T-helper 2 cell (primary cell): ENCODE measurements at regions not wholly inside any gene's neighbourhood (a gene's known extent, or its start where the extent isn't known, plus 50 kb on each side); places are given as distances from the start of the nearest gene placed in this dataset.

ENCODE experiments used
- DNase-seq, 5 experiments: peaks; one replicate each; pipeline versions ENCODE4 v3.0.0 to v3.0.0-alpha.2; 2012 to 2022

DNA sequence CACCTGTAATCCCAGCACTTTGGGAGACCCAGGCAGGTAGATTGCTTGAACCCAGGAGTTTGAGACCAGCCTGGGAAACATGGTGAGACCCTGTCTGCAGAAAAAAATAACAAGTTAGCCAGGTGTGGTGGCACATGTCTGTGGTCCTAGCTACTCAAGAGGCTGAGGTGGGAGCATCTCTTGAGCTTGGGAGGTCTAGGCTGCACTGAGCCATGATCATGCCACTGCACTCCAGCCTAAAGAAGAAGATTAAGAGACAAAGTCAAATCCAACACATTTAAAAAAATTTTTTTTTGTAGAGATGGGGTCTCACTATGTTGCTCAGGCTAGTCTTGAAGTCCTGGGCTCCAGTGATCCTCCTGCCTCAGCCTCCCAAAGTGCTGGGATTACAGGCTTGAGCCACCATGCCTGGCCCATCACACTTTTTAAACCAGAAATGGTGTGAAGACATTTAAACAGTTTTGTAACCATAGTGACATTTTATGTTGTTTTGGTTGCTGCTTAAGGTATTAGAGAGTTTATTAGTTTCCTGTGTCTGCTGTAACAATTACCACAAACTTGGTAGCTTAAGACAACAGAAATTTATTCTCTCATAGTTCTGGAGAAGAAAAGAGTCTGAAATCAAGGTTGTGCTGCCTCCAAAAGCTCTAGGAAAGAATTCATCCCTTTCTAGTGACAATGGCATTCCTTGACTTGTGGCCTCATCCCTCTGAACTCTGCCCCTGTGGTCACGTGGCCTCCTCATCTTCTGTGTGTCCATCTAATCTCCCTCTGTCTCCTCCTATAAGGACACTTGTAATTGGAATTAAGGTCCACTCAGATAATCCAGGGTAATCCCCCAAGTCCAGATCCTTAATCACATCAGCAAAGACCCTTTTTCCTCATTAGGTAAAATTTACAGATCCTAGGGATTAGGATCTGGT lies 104.6 kb upstream of the TNFAIP3 start:
- peak in 1 of 5 experiments; percentile 24 for DNase-seq

DNA sequence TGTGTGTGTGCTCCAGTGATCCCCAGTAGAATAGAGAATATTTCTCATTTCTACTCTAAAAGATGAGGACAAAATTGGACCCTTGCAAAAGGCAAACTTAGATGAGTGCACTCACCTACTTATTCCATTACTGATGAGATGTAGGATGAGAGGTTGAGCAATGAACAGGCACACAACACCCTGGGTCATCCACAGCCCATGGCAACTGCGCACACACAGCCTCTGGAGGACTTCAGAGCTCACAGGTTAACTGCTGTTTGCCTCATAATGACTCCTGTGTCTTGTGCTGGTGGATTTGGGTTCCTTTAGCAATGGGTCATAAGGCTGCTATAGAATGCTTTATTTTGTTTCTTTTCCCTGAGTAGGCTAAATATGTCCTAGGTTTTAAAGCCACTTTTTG lies 103.6 kb upstream of the TNFAIP3 start:
- DNase-seq, result no peak

DNA sequence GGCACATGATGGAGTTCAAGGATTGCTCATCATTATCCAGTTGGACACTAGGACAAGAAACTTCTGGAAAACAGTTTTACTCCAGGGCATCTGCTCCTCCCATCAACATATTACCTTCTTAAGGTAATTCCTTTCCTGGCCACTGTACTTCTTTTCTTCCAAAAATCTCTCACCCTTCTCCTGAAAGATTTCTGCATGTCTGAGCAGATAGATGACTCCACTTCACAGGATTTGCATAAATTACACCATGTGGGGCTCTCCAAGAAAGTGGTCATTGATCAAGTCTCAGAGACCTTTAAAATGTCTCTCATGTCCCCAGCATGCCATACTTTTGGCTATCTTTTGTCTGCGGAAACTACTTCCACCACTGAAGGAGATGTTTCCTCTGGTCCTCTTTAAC lies 103.2 kb upstream of the TNFAIP3 start:
- DNase-seq, result no peak

DNA sequence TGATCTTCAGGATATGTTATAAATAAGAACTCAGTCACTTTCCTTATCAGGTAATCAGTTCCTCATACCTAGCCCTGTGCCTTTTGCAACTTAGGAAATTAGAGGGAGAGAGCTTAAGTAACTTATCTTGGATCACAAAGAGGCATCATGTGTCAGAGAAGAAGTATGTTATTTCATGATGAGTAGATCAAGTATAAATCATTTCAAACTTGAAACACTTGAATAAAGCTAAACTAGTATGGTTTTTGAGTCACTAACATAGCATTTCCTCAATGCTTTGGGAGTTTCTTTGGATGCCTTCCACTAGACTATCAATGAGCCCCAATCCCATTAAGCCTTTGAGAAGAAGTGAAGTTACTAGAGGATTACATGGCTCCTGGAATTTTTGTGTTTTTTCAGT lies 102.6 kb upstream of the TNFAIP3 start:
- no peak for DNase-seq

DNA sequence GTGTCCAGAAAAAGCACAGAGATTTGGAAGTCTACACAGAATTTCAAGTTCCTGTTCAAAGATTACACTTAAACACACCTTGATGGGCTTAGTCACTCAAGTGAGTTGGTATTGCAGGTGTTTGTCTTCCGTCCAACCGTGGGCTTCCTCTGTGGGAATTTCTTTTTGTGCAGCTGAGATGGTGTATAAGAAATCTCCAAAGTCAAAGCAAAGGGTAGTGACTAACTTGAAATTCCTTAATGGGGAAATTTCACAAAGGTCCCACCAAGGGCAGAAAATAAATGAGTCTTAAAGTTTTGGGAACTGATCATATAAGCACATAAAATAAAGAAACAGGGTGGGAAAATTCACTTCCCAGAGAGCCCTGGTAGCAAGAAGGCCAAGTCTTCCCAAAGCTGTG lies 102.0 kb upstream of the TNFAIP3 start:
- no peak for DNase-seq

DNA sequence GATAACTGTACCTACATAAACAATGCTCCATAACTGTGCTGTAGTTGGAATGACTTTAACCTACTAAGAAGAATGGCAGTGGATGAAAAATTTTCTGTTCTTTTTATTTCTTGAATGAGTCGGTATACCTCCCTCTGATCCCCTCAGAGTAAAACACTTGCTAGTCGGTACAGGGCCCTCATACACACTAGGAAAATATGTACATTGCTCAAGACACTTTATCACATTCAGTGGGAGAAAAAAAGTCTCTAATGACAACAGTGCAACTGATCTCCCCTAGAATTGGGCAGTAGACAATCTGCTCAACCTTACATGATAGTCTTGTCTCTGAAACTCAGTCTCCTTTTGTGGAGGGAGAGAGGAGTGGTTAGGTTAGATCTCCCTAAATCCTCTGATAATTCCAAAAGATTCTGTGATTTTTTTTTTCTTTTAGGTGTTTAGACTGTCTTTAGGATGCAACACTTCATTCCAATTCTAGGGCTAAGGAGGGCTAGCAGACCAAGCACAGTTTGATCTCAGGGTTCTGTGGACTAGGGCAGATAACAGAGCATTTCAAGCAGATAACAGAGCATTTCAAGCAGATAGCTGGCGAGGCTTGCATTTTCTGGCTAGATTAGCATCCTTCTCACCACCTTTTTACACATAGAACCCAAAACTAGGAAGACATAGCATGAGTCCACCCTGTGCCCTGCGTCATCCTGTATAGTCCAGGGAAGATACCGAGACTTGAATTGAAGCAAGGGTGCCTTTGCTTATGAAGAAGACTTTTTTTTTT lies 100.3 kb upstream of the TNFAIP3 start:
- no peak for DNase-seq

DNA sequence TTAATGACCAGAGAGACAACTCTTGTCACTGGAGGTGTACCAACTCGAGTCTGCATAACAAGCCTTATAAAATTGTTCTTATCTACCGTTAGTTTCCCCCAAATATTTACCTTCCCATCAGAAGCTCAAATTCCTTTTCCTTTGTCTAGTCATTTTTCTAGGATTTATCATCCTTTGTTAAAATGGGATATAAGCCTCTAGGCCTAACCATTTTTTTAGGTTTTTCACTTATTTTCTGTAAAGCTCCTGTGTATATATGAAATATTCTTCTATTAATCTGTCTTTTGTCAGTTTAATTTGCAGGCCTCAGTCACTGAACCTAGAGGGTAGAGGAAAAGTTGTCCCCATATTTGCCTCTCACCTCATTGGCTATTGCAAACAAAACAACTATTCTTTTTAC lies 99.6 kb upstream of the TNFAIP3 start:
- no peak for DNase-seq

DNA sequence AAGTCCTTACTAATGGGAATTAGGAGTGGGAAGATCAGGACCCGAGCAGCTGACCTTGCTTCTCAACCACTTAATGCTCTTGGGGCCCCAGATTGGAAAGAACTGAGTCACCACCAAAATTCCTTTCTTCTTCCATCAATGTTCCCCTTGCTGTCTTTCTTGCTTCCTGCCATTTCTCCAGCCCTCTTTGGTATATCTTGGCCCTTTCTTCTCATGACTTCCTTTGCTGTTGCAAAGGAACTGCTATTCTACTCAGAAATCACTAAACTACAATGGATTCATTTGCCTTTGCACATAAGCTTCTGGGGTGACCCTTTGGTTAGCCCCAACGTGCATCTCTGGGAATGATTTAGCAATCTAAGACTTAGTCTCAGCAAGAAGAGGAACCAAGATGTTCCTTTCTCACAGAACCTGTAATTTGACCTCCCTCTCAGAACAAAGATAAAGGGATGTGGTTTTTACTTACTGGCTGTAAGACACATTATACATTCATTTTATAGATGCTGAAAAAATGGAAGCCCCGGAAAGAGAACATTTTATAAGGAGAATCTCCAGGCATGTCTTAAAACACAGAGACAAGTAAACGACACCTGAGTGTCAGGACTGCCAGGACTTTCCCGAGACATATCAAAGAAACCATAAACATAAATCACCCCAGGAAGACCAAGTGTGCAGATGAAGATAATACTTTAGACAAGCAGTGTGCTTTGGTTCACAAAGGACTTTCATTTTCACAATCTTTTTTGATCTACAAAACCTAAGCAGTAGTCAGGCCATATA lies 99.0 kb upstream of the TNFAIP3 start:
- DNase-seq, result peak in 1 of 5 experiments; percentile 74

DNA sequence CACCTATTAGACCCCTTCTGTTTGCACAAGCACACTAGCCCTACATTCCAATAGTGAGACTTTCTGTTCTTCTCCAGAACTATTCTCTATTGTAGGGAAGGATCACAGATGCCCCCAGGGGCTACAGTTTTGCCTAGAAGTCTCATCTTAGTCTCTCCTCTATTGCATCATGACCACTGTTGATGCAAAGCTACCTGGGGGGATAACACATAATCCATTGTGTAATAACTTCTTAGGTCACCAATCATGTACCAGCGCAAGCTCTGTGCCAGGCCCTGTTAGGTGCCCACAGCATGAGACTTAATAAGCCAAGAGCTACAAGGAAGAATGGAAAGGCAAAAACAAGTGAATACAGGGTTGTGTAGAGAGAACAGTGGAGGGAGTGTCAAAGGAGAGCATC lies 98.1 kb upstream of the TNFAIP3 start:
- no peak for DNase-seq

DNA sequence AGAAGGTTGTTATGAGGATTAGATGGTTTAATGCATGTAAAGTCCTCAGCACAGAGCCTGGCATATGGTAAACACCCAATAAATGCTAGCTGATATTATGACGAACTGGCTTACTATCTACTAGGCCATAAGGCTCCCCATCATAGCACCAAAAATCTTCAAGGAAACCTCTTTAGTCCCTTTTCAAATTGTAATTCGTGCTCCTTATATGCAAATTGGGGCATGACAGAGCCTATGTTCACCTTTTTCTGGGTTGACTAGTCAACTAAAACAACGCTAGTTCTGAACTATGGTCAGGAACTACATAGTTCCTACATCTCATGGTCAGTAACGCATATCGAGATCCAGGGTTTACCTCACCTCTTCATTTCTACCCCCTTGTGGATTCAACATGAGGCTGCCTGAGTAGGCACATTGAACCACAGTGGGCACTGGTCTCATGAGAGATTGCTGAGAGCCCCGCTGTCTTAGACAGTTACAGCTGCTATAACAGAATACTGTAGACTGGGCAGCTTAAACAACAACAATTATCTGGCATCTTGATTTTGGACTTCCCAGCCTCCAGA lies 97.2 kb upstream of the TNFAIP3 start:
- no peak for DNase-seq

DNA sequence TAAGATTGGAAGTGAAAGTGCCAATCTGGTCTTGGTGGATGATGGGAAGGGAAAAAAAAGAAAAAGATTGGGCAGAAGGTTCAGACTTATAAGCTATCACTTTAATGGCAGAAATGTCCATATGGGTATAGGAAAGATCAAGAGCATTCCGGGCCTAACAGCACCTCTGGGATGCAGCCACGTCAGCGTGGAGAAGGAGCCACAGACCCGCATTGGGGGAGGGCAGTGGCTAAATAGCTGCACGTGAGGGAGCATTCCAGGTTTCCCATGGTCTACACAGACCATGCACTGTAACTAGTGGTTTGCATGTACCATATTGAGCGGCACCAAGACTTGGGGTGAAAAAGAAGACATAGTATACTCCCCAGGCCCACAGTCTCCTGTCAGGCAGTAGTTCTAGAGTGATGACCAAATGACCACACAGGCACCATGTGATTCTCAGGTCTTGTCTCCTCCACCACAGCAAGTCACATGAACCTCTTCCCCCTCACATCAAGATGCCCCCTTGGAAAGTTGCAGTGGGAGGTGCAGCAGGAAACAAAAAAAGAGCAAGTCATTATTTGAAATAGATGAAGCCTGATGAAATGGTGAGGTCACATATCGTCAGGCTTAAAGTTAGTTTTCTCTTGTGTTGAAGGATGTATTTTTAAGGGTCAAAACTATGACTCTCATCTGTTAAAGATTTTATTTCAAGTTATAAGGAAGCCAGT lies 94.4 kb upstream of the TNFAIP3 start:
- no peak for DNase-seq

DNA sequence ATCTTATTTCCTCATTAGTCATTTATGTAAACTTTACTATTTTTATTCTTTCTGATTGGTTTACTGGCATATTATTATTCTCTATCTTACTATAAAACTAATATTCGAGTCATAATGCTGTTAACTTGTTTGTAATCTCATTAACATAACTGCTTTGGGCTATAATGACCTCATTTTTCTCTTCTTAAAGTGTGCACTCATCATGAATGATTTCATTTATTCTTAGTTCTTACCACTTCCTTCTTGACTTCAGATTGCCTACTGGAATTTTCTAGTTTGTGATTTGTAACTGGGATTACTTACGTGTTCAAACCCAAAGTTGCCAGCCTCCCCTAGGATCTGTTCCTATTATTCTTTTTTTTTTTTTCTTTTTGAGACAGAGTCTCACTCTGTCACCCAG lies 91.8 kb upstream of the TNFAIP3 start:
- DNase-seq, result no peak

DNA sequence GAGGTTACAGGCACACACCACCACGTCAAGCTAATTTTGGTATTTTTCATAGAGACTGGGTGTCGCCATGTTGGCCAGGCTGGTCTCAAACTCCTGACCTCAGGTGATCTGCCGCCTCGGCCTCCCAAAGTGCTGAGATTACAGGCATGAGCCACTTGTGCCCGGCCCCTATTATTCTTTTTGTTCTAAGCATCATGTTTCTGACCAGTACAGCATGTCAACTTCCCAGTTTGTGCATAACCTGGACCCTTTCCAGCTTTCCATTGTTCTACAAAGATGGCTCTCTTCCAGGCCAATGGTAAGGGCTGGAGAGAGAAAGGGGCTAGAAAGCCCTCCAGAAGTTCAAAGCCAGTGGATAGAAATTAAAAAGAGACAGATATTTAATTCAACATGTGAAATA lies 91.3 kb upstream of the TNFAIP3 start:
- DNase-seq, result no peak

DNA sequence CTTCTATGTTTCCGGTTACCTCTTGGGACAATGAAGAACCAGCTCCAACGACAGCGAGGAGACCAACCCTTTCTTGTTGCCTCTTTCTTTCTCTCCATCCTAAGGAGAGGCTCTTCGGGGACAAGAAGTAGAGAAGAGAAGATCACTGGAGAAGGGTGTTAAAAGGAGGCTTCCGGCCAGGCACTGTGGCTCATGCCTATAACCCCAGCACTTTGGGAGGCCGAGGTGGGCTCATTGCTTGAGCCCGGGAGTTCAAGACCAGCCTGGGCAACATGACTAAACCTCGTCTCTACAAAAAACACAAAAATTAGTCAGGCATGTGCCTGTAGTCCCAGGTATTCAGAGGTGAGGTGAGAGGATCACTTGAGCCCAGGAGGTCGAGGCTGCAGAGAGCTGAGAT lies 90.8 kb upstream of the TNFAIP3 start:
- DNase-seq, result no peak

DNA sequence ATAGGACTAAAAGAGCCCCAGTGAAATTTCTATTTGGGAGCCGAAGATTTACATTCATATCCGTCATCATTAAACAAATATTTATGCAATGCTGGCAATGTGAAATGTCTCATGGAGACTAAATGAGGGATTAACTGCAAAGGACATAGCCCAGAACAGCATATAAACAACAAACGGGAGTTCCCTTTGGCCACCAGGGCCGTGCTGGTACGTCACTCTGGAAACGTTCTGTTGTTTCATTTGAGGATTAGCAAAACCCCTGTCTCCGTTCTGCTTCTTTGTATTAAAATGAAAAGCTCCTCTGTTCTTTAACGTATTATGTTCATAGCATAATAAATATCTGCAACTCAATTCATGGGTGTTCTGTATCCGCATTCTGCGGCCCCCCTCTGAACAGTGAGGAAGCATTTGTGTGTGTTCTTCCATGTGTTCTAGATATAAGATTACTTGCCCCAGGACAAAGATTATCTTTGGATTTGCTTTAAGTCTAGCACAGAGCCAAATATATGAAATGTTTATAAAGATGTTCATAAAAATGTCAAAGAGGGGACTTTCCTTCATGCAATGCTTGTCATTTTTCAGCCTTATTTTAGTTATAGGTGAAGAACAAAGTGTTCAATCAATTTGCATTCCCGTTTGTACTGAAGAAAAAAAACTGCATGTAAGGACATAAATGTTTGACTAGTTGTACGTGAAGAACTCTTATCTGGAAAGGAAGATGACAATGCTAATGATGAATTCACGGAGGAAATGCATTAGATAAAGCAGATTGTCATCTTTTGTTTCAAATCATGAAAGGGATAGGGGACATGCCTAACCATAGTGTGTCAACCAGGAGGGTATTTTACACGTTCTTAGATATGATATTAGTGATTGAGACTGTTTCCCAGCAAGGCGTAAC lies 90.0 kb upstream of the TNFAIP3 start:
- peak in 1 of 5 experiments; percentile 14 for DNase-seq

DNA sequence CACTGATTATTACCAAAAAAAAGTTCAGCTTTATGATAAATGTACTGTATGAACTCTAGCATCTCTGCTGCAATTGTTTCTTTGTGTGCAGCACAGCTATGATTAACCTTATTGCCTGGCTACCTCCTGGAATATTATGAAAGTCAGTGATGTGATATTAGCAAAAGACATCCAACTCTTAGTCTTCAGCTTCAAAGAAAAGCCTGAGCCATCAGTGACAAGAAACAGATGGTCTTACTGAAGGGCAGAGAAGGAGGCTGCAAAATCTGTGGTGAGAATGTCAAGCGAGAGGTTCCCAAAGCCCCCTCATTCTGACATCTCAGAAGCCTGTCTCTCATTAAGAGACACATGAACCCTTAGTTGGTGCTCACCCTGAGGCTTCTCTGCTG lies 89.4 kb upstream of the TNFAIP3 start:
- no peak for DNase-seq

DNA sequence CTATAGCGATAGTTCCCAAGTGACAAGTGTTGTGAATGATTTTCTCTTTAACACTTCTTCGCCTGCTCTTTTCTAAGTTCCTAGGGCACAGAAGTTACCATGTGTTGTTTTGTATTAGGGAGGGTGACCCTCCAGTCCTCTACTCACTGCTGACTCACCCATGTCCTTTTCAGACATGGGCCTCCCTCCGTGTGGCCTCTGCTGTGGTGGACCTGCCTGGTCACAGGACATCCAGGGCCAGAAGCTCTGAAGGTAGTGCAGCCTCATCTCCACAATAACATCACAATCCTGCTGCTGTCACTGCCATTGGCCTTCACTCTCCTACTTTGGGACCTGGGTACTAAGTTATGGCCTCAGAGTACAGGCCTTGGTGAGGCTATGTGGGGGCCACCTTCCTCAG lies 87.1 kb upstream of the TNFAIP3 start:
- no peak for DNase-seq

DNA sequence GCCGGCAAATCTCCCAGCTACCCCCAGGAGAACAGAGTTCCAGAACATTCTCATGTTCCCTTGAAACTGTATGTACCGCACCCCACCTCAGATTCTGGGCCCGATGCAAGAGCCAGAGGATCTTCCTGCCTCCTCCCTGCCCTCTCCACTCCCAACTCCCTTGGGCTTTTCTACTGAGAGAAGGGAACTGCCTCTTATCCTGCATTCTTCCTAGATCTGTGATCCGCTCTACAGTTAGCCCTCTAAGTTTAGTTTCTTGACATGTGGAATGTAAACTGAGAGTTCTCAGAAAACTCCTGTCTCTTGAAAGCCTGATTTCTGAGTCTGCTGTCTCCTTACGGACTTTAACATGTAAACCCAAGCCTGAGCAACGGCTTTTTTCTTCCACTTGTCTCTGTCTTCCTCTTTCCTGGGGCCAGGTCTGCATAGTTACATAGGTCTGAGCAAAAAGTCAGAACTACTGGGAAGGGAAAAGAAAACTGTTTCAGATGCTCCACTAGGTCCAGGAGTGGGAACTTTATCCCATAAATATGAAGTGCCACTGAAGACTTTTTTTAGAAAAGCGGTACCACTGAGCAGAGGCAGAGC lies 86.5 kb upstream of the TNFAIP3 start:
- DNase-seq, result no peak

DNA sequence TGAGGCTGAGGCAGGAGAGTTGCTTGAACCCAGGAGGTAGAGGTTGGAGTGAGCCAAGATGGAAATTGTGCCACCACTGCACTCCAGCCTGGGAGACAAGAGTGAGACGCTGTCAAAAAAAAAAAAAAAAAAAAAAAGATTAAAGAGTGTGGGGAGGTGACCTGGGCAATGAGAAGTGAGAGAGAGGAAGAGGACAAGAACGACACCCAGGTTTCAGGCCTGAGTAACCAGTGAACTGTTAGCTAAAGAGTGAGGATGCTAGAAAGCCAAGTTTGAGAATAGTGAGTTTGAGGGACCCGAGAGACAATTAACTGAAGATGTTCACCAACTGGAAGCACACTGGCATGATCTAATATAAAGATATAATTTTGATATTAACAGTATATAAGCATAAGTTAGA lies 85.4 kb upstream of the TNFAIP3 start:
- no peak for DNase-seq

DNA sequence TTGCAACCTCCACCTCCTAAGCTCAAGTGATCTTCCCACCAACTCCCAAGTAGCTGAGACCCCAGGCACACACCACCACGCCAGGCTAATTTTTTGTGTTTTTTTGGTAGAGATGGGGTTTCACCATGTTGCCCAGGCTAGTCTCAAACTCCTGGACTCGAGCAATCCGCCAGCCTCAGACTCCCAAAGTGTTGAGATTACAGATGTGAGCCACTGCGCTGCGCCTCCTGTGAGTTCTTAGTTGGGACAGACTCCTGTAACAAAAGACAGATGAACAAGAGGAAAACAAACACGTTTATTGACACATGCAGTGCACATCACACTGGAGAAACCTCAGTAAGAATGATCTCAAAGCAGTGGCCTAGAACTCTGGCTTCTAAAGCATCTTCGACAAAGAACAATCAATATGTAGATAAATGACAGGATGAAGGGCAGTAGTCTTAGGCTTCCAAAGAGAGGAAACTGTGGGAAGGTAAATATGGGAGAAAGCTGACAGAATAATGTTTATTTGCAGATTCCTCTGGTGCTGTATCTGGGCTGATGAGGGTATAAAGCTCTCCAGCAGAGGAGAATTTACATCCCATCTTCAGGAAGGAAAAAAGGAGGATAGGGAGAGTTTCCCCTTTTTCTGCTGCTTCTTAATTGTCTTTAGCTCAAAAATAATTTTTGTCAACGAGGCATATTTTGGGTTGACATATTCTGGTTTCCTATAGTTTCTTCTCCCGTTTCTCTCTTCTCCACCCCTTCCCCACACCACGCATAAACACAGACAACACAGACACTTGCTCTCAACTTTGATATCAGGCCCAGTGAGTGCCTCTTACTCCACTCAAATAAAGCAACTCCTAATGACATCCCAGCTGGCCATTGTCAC lies 84.7 kb upstream of the TNFAIP3 start:
- DNase-seq, result no peak
